ENCODE measurements at regions not wholly inside any gene's neighbourhood (a gene's known extent, or its start where the extent isn't known, plus 50 kb on each side); places are given as distances from the start of the nearest gene placed in this dataset.
A peak's percentile ranks its signal among the peaks of the same experiment; 100 is the strongest.

- FAIRE-seq (no peak), DNase-seq (ENCODE audit: insufficient read length, low spot score) (no peak)
Observed at GRCh38 chr1:213371847-213372619, 321.0 kb downstream of the RPS6KC1 start.

- peak; percentile 63 for DNase-seq (ENCODE audit: insufficient read length, low spot score)
- FAIRE-seq: no peak
Observed at GRCh38 chr1:213374369-213374768, 323.3 kb downstream of the RPS6KC1 start.

GRCh38 chr1:213375002-213375401 is 324.0 kb downstream of the RPS6KC1 start:
- FAIRE-seq (peak; percentile 85), DNase-seq (ENCODE audit: insufficient read length, low spot score) (no peak)

- FAIRE-seq (no peak), DNase-seq (ENCODE audit: insufficient read length, low spot score) (no peak)
Observed at GRCh38 chr1:213376862-213377372, 325.9 kb downstream of the RPS6KC1 start.

GRCh38 chr1:213380865-213381264 is 329.8 kb downstream of the RPS6KC1 start:
- DNase-seq (ENCODE audit: insufficient read length, low spot score) (no peak), FAIRE-seq (no peak)

- no peak for FAIRE-seq
Observed at GRCh38 chr1:213381572-213382084, 330.6 kb downstream of the RPS6KC1 start.

GRCh38 chr1:213383465-213383864 is 332.4 kb downstream of the RPS6KC1 start:
- no peak for DNase-seq (ENCODE audit: insufficient read length, low spot score)
- FAIRE-seq: no peak

More at GRCh38 chr1:213381572-213382084, 330.6 kb downstream of the RPS6KC1 start:
- no peak for DNase-seq (ENCODE audit: insufficient read length, low spot score)

- FAIRE-seq (no peak), DNase-seq (ENCODE audit: insufficient read length, low spot score) (no peak)
Observed at GRCh38 chr1:213385201-213385600, 334.2 kb downstream of the RPS6KC1 start.

GRCh38 chr1:213385806-213386324 is 334.8 kb downstream of the RPS6KC1 start:
- no peak for FAIRE-seq
- no peak for DNase-seq (ENCODE audit: insufficient read length, low spot score)

GRCh38 chr1:213387380-213388015 is 336.5 kb downstream of the RPS6KC1 start:
- FAIRE-seq: no peak
- no peak for DNase-seq (ENCODE audit: insufficient read length, low spot score)

- FAIRE-seq (no peak), DNase-seq (ENCODE audit: insufficient read length, low spot score) (no peak)
Observed at GRCh38 chr1:213388199-213388598, 337.2 kb downstream of the RPS6KC1 start.

- FAIRE-seq (no peak), DNase-seq (ENCODE audit: insufficient read length, low spot score) (no peak)
Observed at GRCh38 chr1:213389061-213389581, 338.1 kb downstream of the RPS6KC1 start.

GRCh38 chr1:213391445-213391844 is 340.4 kb downstream of the RPS6KC1 start:
- DNase-seq (ENCODE audit: insufficient read length, low spot score): no peak
- FAIRE-seq: no peak

- no peak for FAIRE-seq
Observed at GRCh38 chr1:213393860-213394259, 342.8 kb downstream of the RPS6KC1 start.

GRCh38 chr1:213394837-213395236 is 343.8 kb downstream of the RPS6KC1 start:
- DNase-seq (ENCODE audit: insufficient read length, low spot score) (no peak), FAIRE-seq (no peak)

More at GRCh38 chr1:213393860-213394259, 342.8 kb downstream of the RPS6KC1 start:
- DNase-seq (ENCODE audit: insufficient read length, low spot score): no peak

GRCh38 chr1:213397638-213398037 is 346.6 kb downstream of the RPS6KC1 start:
- DNase-seq (ENCODE audit: insufficient read length, low spot score): no peak
- no peak for FAIRE-seq

- no peak for FAIRE-seq
Observed at GRCh38 chr1:213399695-213400094, 348.7 kb downstream of the RPS6KC1 start.

GRCh38 chr1:213409208-213409631 is 358.2 kb downstream of the RPS6KC1 start:
- DNase-seq (ENCODE audit: insufficient read length, low spot score): no peak
- FAIRE-seq: no peak

More at GRCh38 chr1:213399695-213400094, 348.7 kb downstream of the RPS6KC1 start:
- DNase-seq (ENCODE audit: insufficient read length, low spot score): no peak

- no peak for FAIRE-seq
Observed at GRCh38 chr1:213409971-213410370, 358.9 kb downstream of the RPS6KC1 start.

GRCh38 chr1:213414346-213414745 is 363.3 kb downstream of the RPS6KC1 start:
- no peak for FAIRE-seq
- DNase-seq (ENCODE audit: insufficient read length, low spot score): no peak

More at GRCh38 chr1:213409971-213410370, 358.9 kb downstream of the RPS6KC1 start:
- DNase-seq (ENCODE audit: insufficient read length, low spot score): no peak

GRCh38 chr1:213414911-213415310 is 363.9 kb downstream of the RPS6KC1 start:
- FAIRE-seq (no peak), DNase-seq (ENCODE audit: insufficient read length, low spot score) (no peak)

Data from HTR-8/SVneo (cell line).